ENCODE measurements at regions not wholly inside any gene's neighbourhood (a gene's known extent, or its start where the extent isn't known, plus 50 kb on each side); places are given as distances from the start of the nearest gene placed in this dataset.
"Not testable (repeated sequence)": the region's sequence is repeated elsewhere in the genome, so short reads cannot be mapped to it uniquely, and the experiment has no call there.

- Histone ChIP-seq H3K4me3 (ENCODE audit: insufficient read depth, low read depth, low read length) (no peak overlapping the region), H3K27me3 (ENCODE audit: insufficient read depth, low read length) (no peaks in the 10 kb centered on the region), H3K27ac (ENCODE audit: low read depth, low read length) (no peak overlapping the region), H3K4me2 (ENCODE audit: low read length) (peak overlapping the region; percentile 22), H4K20me1 (ENCODE audit: insufficient read depth, low read length) (no peaks in the 10 kb centered on the region), H3K4me1 (ENCODE audit: insufficient read depth, low read length) (no peaks in the 10 kb centered on the region), H3K79me2 (ENCODE audit: insufficient read depth, low read length) (no peaks in the 10 kb centered on the region), H3K9ac (ENCODE audit: low read length) (no peak overlapping the region), H2AFZ (ENCODE audit: low read depth, low read length) (no peak overlapping the region), H3K9me3 (ENCODE audit: insufficient read depth, low read depth, low read length) (no peaks in the 10 kb centered on the region), H3K36me3 (ENCODE audit: insufficient read depth, low read length) (no peaks in the 10 kb centered on the region)
- no peak for TF ChIP-seq CTCF (IDR thresholded peaks at IDR 0.05; ENCODE audit: insufficient read depth, low read depth, low read length)
- TF ChIP-seq EZH2 (IDR thresholded peaks at IDR 0.05; ENCODE audit: insufficient read depth, low read length), result no peak
- Mint-ChIP-seq H3K4me3 (ENCODE audit: unreplicated experiment) (no peak overlapping the region), H3K36me3 (ENCODE audit: low read depth, unreplicated experiment) (peaks cover 2% of the 10 kb centered on the region), H3K27ac (ENCODE audit: unreplicated experiment) (no peak overlapping the region), H3K4me1 (ENCODE audit: low read depth, unreplicated experiment) (peaks cover 6% of the 10 kb centered on the region), H3K27me3 (ENCODE audit: low read depth, unreplicated experiment) (peaks cover 25% of the 10 kb centered on the region), H3K9me3 (ENCODE audit: unreplicated experiment) (no peaks in the 10 kb centered on the region)
- no peak for DNase-seq (ENCODE audit: low read depth)
- FAIRE-seq, result no peak
Measured at GRCh38 chr11:70596091-70596490, 197.8 kb downstream of the CTTN start.

- no peak overlapping the region for H3K4me2 ChIP-seq (ENCODE audit: low read length)
- no peaks in the 10 kb centered on the region for H3K27me3 ChIP-seq (ENCODE audit: insufficient read depth, low read length)
- no peaks in the 10 kb centered on the region for H3K9me3 Mint-ChIP-seq (ENCODE audit: unreplicated experiment)
- TF ChIP-seq CTCF (IDR thresholded peaks at IDR 0.05; ENCODE audit: insufficient read depth, low read depth, low read length) (no peak), EZH2 (IDR thresholded peaks at IDR 0.05; ENCODE audit: insufficient read depth, low read length) (no peak)
- peaks cover 6% of the 10 kb centered on the region for H3K4me1 Mint-ChIP-seq (ENCODE audit: low read depth, unreplicated experiment)
- no peak overlapping the region for H3K27ac ChIP-seq (ENCODE audit: low read depth, low read length)
- no peak overlapping the region for H2AFZ ChIP-seq (ENCODE audit: low read depth, low read length)
- FAIRE-seq, result no peak
- peaks cover 30% of the 10 kb centered on the region for H3K27me3 Mint-ChIP-seq (ENCODE audit: low read depth, unreplicated experiment)
- no peak overlapping the region for H3K4me3 Mint-ChIP-seq (ENCODE audit: unreplicated experiment)
- no peaks in the 10 kb centered on the region for H3K9me3 ChIP-seq (ENCODE audit: insufficient read depth, low read depth, low read length)
- no peaks in the 10 kb centered on the region for H3K4me1 ChIP-seq (ENCODE audit: insufficient read depth, low read length)
- peaks cover 2% of the 10 kb centered on the region for H3K36me3 Mint-ChIP-seq (ENCODE audit: low read depth, unreplicated experiment)
- H3K79me2 ChIP-seq (ENCODE audit: insufficient read depth, low read length), result no peaks in the 10 kb centered on the region
- no peak overlapping the region for H3K4me3 ChIP-seq (ENCODE audit: insufficient read depth, low read depth, low read length)
- H4K20me1 ChIP-seq (ENCODE audit: insufficient read depth, low read length), result no peaks in the 10 kb centered on the region
- DNase-seq (ENCODE audit: low read depth), result no peak
- H3K9ac ChIP-seq (ENCODE audit: low read length), result no peak overlapping the region
- no peaks in the 10 kb centered on the region for H3K36me3 ChIP-seq (ENCODE audit: insufficient read depth, low read length)
- no peak overlapping the region for H3K27ac Mint-ChIP-seq (ENCODE audit: unreplicated experiment)
Measured at GRCh38 chr11:70597006-70597555, 198.8 kb downstream of the CTTN start.

- H3K9ac ChIP-seq (ENCODE audit: low read length), result no peak overlapping the region
- no peaks in the 10 kb centered on the region for H3K79me2 ChIP-seq (ENCODE audit: insufficient read depth, low read length)
- no peaks in the 10 kb centered on the region for H4K20me1 ChIP-seq (ENCODE audit: insufficient read depth, low read length)
- no peak overlapping the region for H3K4me3 ChIP-seq (ENCODE audit: insufficient read depth, low read depth, low read length)
- no peak overlapping the region for H2AFZ ChIP-seq (ENCODE audit: low read depth, low read length)
- no peaks in the 10 kb centered on the region for H3K4me1 ChIP-seq (ENCODE audit: insufficient read depth, low read length)
- FAIRE-seq (no peak), DNase-seq (ENCODE audit: low read depth) (no peak)
- H3K27ac ChIP-seq (ENCODE audit: low read depth, low read length), result no peak overlapping the region
- Mint-ChIP-seq H3K4me1 (ENCODE audit: low read depth, unreplicated experiment) (peaks cover 6% of the 10 kb centered on the region), H3K9me3 (ENCODE audit: unreplicated experiment) (no peaks in the 10 kb centered on the region), H3K27me3 (ENCODE audit: low read depth, unreplicated experiment) (peaks cover 32% of the 10 kb centered on the region), H3K36me3 (ENCODE audit: low read depth, unreplicated experiment) (peaks cover 2% of the 10 kb centered on the region), H3K4me3 (ENCODE audit: unreplicated experiment) (no peak overlapping the region), H3K27ac (ENCODE audit: unreplicated experiment) (no peak overlapping the region)
- no peaks in the 10 kb centered on the region for H3K9me3 ChIP-seq (ENCODE audit: insufficient read depth, low read depth, low read length)
- no peaks in the 10 kb centered on the region for H3K27me3 ChIP-seq (ENCODE audit: insufficient read depth, low read length)
- no peaks in the 10 kb centered on the region for H3K36me3 ChIP-seq (ENCODE audit: insufficient read depth, low read length)
- TF ChIP-seq EZH2 (IDR thresholded peaks at IDR 0.05; ENCODE audit: insufficient read depth, low read length) (no peak), CTCF (IDR thresholded peaks at IDR 0.05; ENCODE audit: insufficient read depth, low read depth, low read length) (no peak)
- H3K4me2 ChIP-seq (ENCODE audit: low read length), result no peak overlapping the region
Measured at GRCh38 chr11:70597751-70598625, 199.7 kb downstream of the CTTN start.

GRCh38 chr11:70600911-70601415, 202.6 kb downstream of the CTTN start:
- H3K9me3 ChIP-seq (ENCODE audit: insufficient read depth, low read depth, low read length); H3K27me3 ChIP-seq (ENCODE audit: insufficient read depth, low read length); H3K4me1 ChIP-seq (ENCODE audit: insufficient read depth, low read length); H3K4me1 Mint-ChIP-seq (ENCODE audit: low read depth, unreplicated experiment); H4K20me1 ChIP-seq (ENCODE audit: insufficient read depth, low read length); H3K4me3 ChIP-seq (ENCODE audit: insufficient read depth, low read depth, low read length); FAIRE-seq; H3K9me3 Mint-ChIP-seq (ENCODE audit: unreplicated experiment); H3K27ac Mint-ChIP-seq (ENCODE audit: unreplicated experiment); H3K9ac ChIP-seq (ENCODE audit: low read length); H3K36me3 Mint-ChIP-seq (ENCODE audit: low read depth, unreplicated experiment); H3K4me2 ChIP-seq (ENCODE audit: low read length); DNase-seq (ENCODE audit: low read depth); H3K36me3 ChIP-seq (ENCODE audit: insufficient read depth, low read length); H3K27ac ChIP-seq (ENCODE audit: low read depth, low read length); H2AFZ ChIP-seq (ENCODE audit: low read depth, low read length); H3K79me2 ChIP-seq (ENCODE audit: insufficient read depth, low read length); H3K4me3 Mint-ChIP-seq (ENCODE audit: unreplicated experiment): not testable (repeated sequence)
- peaks cover 28% of the 10 kb centered on the region for H3K27me3 Mint-ChIP-seq (ENCODE audit: low read depth, unreplicated experiment)
